EL (cell line): ENCODE measurements at regions not wholly inside any gene's neighbourhood (a gene's known extent, or its start where the extent isn't known, plus 50 kb on each side); places are given as distances from the start of the nearest gene placed in this dataset.

Experiments
- DNase-seq: peaks from one replicate; pipeline ENCODE4 v3.0.0-alpha.2; 2016

DNA sequence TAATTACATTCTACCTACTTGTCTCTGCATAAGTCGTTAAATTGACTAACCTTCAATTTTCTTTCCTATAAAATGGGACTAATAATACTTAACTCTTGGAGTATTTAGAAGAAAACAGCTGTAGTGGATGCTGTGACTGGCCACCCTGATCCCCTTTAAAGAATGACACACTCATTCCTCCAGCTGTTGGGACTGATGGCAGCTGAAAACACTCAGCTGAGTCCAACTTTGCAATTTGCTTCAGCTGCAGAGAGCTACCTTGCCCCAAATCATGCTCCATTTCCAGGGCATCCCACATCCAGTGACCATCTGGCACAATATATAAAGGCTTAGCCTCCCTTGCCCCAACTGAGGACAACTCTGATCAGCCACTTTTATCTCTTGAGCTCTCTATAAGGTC lies 89.1 kb downstream of the MID1IP1 start:
- DNase-seq, result no peak

DNA sequence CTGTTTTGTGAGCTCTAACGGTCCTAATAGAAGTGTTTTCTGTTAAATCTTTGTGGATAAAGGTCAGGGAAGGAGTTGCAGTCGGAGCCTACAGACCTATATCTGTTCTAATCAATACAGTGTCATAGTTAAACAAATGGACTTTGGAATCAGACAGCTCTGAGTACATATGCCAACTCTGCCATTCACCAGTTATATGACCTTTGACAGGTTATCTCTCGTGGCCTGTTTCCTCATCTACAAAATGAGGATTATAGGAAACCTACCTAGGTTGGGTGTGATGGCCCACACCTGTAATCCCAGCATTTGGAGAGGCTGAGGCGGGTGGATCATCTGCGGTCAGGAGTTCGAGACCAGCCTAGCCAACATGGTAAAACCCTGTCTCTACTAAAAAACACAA lies 89.7 kb downstream of the MID1IP1 start:
- no peak for DNase-seq

DNA sequence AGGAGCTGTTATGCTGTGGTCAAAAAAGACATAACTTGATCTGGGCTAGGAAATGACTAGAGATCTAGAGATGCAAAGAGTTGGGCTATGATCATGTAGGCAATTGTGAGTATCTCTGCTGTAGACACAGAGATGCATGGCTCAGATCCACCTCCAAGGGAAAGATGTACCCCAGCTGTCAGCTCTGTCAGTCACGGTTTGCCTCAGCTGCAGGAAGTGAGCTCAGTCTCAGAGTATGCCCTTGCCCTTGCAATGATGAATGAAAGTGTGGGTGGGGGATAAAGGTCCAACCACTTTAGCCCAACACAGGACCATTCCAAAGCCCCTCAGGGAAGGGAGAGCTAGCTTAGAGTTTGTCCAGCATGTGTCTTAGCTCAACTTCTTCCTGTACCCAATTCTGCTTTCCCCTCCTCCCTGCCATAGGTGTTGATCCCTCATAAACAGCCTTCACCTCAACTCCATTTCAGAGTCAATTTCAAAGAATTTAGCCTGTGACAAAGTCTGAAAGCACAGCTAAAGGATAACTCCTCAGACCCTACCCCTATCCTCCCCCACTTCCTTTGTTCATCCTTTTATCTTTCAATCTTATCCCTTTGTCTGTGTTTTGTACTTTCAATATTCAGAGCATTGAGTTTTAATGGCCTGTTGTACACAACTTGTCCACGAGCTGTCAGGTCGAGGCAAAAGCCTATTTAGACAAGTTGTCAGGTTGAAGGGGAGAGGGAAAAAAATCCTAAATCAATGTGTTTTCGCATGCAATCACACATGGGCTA lies 90.6 kb downstream of the MID1IP1 start:
- DNase-seq, result peak; percentile 64

DNA sequence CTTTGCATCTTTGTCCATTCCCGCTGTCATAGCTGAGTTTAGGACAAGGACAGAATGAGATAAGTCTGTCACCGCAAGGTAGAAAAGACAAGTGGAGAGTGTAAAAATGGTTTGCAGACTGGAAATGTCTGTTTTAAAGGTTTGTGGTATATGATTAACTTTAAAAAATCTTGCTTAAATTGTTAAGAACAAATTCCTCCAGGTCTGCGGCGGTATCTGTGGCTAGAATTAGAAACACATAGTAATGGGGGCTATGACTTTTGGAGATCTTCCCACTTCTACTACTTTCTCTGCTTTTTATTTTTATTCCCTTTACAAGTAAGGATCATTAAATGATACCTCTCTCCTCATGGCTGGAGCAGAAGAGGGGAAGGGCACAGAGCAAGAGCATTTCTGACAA lies 92.2 kb downstream of the MID1IP1 start:
- DNase-seq, result no peak

DNA sequence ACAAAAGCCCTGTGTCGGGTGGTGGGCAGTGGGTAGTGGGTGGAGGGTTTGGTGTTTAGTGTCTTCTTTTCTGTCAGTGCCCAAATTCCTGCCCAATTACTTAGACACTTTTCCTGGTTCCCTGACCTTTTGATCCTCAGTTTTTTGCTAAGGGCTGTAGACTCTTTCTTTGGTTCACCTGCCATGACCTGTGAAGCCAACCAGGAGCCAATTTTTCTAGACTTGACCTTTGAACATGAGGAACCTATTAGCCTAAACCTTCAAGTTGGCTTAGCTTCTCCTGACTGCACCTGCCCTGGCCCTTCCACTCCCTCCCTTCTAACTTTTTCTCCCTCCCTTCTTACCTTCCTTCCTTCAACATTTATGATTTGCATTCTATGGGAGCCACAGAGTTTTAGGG lies 94.5 kb downstream of the MID1IP1 start:
- no peak for DNase-seq

DNA sequence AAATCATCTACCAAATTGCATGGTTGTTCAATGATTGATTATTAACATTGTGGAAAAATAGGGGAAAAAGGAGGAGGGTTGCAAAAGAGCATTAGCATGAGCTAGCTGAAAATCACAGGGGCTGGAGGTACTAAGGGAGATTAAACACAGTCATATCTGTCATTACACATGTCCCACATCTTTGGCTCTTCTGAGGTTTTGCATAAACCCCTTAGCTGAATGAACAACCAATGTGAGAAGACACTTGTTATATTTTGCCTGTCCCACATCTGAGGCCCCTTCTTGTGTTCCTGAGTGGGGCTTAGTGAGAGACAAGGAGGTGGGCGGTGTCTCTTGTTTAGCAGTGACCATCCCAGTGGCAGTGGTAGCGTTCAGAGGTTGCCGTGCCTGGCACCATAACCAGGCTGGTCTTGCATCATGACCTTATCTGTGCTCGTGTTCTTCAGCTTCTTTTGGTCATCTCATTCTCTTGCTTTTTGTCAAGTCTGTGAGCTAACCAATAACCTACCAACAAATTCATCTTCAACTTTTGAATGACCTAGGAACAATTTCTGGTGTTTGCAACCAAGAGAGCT lies 95.6 kb downstream of the MID1IP1 start:
- no peak for DNase-seq

DNA sequence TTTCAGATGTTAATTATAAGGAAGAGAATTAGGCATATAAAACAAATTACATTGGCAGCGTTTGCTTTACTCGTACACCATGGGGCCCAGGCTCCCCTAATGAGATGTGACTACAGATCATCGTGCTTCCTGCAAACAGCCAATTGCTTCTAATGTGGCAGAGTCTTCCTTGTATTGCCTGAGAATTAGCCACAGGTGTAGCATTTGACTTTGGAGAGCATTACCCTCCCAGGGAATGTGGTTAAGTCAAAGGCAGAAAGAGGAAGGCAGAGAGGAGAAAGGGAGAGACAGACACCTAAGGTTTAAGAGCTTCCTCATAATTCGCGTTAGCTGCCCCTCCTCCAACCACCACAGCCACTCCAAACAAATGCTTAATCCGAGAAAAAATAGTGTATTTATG lies 97.0 kb downstream of the MID1IP1 start:
- DNase-seq, result no peak

DNA sequence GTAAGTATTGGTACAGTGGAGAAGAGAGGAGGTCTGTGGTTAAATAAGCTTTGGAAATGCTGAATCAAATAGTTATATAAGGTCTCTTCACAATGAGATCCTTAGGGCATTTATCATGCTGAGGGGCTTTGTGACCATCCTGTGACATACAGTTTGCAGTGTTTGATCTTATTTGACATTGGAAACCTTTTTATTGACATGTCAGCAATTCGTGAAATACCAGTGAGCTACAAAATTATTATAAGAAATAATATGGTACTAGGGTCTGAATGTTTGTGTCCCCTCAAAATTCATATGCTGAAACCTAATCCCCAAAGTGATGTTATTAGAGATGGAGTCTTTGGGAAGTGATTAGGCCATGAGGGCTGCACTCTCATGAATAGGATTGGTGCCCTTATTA lies 98.4 kb downstream of the MID1IP1 start:
- DNase-seq, result no peak

DNA sequence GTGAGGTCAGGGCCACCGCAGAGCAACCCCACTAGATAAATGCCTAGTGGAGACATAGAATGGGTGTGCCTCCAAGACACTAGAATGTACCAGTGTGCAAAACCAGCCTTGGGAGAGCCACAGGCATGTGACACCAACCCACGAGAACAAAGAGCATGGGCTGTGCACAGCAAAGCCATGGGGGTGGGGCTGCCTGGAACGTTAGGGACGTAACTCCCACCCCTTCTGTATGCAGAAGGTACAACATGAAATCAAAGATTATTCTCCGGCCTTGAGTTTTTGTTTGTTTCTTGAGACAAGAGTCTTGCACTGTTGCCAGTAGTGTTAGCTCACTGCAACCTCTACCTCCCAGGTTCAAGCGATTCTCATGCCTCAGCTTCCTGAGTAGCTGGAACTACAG lies 99.5 kb downstream of the MID1IP1 start:
- DNase-seq, result no peak

DNA sequence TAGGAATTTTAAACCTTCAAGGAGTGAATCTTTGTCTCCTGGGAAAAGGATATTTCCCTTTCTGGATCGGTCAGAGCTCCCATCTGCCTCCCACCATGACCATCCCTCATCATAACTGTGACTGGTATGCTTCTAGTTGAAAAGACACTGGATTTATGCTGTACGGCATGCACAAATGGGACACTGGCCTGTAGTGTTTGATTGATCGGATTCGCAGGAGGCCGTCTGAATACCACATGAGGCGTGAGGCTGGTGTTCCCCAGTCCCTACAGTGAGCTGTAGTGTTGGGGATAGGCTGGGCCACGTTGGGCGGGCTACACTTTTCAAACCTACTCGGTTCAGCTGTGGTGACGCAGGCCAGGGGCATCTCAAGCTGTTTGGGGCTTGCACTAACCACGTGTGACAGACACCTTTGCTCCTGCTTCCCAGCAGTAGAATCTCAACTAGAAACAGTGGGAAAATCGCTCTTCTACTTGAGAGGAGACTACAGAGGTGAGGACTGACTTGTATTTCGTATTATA lies 101.8 kb downstream of the MID1IP1 start:
- no peak for DNase-seq

DNA sequence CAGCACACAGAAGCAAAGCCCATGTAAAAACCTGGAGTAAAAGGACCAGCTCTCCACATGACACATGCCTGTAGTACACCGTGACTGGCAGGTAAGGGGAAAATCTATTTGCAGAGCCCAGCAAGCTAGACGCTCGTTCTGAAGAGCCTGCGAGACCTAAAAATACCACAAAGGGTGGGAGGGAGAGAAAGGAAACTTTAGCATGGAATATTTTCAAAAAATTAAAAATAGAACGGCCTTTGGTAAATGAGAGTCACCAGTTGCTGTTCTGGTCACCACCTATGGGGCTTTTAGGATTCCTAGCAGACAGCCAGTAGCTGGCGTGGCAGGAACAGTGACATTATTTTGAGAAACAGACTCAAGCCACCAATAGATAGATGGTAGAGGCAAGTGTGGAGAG lies 115.5 kb downstream of the MID1IP1 start:
- no peak for DNase-seq

DNA sequence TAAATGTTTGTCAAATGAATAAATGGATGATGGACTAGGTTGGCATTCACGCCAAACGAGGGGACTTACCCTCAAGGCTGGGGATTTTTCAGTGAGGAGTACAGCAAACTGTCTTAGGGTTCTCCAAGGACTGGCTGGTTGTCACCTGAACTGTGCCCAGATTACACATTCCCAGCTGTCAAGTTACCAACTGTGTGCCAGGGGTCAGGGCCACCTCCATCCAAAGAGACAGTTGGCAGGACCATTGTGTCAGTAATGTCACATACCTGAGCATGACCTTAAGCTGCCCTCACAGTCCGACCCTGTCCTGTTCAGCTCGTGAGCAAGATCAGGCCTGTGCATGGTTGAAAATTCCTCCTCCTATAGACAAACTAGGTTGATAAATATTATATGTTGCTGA lies 116.7 kb downstream of the MID1IP1 start:
- no peak for DNase-seq

DNA sequence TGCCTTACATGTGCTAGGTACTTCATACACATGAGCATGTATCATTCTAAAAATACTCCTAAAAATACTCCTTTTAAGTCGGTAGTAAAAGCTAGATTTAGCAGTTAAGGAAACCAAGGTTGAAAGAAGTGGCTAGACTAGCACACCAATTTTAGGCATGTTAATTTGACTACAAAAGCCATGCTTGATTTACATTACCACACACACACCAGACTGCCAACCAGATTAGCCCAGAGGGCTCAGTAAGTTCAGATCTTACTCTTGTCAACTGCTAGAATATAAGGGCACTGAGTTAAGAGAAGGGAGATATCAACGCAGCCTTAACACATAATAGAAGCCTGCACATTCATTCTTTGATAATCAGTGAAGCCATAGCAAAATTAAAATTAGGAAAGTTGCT lies 117.9 kb downstream of the MID1IP1 start:
- DNase-seq, result no peak

DNA sequence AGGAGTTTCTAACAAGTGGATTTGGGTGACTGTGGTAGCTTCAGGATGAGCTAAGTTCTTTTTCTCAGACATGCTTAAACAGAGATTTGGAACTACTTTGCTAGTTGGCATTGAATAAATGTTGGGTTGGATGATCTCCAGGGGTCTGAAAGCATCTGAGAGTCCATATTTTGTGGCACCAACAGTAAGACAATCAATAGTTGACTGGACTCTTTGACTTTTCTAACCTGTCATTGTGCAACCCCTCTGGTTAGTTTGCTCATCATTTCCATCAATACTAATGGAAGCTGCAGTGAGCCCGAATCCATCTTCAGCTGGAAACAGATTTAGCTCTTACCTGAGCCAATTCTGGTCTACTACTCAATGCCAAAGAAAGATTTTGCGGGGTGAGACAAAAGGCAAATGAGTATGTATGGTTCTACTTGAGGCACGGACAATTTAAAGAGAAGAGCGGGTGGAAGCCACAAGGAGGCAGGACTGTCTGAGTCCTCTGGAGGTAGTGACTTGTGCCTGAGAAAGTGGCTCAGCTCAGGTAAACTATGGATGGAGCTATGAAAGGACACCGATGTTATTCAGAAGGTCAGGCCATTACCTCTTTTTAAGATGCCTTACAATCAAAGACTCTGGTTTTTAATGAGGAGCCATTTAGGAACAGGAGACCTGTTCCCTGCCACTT lies 118.7 kb downstream of the MID1IP1 start:
- DNase-seq, result no peak

DNA sequence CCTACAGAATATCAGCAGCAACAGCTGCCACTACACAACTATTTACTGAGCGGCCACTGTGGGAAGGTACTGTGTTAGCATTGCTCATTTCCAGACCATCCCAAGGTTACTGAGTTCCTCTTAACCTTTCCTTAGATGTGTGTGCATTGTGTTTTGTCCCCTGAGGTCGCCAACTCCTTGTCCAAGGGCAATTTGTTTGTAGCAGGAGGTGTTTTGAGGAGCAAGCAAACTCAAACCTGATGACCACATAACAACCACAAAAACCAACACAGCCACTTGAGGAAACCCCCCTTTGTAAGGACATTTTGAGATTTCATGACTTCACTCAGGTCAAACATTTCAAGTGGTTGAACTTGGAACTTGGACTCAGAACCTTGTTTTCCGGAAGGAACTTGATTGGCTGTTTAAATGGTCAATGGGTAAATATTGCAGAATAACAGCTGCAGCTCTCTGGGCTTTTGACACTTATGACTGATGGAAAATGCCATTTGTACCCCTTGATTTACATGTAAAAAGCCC lies 122.3 kb downstream of the MID1IP1 start:
- no peak for DNase-seq

DNA sequence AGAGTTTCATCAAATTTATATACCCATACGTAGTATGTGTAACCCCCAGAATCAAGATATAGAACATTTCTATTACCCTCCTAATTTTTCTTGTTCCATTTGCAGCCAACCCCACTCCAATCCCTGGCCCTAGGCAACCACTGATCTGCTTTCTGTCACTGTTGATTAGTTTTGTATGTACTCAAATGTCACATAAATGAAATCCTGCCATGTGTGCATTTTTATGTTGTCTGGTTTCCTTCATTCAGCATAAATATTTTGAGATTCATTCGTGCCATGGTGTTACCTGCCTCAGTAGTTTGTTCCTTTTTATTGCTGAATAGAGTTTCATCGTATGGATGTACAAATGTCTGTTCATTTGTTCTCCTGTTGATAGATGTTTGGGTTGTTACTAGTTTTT lies 126.3 kb downstream of the MID1IP1 start:
- no peak for DNase-seq

DNA sequence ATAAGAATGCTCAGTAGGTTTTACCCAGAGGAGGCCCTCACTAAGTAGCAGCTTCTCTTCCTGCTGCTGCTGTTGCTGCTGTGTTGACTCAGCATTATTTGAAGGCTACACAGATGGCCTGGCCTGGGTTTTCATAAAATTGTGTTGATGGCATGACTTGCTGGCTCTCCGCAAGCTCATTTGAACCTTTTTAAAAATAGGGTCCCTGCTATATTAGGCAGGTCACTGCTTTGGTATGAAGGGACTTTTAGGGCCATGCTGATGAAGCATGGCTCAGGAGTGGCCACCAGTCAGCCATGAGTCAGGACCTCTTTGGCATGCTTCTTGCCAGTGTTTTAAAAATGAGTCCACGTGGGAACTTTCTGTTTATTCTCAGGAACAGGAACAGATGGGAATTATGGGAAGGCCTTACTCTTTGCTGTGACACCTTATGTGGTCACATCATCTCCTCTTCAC lies 128.7 kb downstream of the MID1IP1 start:
- peak; percentile 51 for DNase-seq

DNA sequence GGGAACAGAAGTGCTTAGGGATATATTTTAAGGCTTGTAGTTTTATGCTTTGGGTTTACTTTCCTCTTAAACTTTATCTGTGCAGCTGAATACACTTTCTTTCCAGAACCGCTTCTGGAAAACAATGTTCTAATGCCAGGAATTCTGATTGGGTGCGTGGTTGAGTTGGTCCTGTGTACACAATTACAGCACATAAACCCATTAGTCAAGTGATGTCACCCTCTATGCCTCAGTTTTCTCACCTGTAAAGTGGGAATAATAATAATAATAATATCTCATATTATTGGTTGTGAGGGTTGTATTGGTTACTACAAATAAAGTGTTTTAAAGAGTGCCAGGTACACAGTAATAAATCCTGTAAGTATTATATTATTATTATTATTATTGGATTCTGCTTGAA lies 129.2 kb downstream of the MID1IP1 start:
- DNase-seq, result no peak

DNA sequence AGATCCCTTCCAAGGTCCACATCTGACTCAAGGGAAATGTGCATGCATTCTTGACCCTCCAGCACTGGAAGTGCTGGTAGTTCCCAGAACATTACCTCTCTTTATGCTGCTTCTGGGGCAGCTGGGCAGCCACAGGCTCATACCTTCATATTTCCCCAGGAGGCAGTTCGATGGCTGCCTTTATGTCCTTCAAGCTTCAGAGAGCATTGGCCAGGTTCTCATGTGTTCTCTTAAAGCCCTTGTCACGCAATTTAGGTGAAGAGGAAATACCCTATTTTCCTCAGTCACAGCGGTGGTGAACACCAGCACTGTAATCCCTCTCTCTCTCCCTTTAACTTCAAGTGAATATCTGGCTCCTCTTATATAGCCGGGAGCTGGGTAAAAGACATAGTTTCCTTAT lies 134.3 kb downstream of the MID1IP1 start:
- no peak for DNase-seq

DNA sequence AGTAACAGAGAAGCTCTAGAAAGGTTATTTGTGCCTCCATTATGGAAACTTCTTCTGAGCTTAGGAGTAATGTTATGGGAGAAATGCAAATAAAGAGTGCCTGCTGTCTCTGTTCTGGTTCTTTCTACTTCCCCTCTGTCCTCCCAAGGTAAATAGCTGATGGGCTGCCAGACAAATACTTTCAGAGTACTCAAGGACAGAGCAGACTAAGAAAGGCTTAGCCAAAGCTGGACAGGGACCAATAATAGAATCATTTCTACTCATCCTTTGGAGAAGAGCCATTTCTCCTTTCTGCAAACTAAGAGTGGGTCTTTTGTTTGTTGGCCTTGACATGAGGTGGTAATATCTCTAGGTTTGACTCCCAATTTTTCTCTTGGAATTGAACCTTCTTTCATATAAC lies 136.1 kb downstream of the MID1IP1 start:
- no peak for DNase-seq

DNA sequence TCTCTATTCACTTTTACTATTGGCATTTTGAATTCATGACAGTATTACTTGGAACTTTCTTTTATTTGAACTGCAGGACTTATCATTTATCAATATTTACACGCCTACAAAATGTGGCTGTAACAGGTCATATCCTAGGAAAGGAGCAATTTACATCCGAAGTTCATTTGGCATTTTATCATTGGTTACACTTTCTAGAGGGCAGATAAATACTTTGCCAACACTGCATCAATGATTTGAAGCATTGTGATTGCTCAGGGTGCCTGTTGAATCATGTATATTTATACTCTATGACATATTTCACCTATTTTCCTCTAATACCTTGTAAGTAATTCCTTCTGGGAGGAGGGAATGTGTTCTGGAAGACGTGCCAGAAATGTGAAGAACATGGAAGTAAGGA lies 136.7 kb downstream of the MID1IP1 start:
- no peak for DNase-seq

DNA sequence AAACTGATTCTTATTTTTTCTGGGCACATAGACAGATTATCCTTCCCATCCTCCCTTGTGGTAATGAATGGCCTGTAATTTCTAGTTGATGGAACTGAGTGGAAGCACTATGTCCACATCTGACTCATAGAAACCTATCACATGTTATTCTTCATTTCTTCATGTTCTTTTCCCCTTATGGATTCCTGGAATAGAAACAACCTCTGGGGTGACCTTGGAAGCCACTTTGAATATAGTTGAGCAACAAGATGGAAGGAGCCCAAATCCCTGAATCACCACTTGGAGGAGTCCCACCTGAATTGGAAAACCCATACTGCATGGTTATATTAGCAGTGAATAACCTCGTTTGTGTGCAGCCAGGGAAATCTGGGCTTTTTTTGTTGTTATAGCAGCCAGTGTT lies 137.8 kb downstream of the MID1IP1 start:
- no peak for DNase-seq

DNA sequence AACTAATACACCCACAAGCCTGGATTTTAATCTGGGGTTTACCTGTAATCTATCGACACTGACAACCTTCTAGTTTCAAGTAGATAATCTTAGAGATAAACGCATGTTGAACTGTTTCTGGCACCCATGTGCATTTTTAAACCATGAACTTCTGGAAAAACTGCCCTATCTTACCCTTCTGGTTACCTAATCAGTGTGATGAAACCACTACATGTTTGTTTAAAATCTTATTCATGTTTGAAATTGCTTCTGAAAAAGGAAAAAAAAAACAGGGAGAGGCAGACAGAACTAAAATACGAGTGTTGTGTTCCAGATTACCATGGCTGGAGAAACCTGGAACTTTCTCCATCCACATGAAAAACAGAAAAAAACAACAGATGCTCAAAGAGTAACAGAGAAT lies 139.3 kb downstream of the MID1IP1 start:
- DNase-seq, result no peak

DNA sequence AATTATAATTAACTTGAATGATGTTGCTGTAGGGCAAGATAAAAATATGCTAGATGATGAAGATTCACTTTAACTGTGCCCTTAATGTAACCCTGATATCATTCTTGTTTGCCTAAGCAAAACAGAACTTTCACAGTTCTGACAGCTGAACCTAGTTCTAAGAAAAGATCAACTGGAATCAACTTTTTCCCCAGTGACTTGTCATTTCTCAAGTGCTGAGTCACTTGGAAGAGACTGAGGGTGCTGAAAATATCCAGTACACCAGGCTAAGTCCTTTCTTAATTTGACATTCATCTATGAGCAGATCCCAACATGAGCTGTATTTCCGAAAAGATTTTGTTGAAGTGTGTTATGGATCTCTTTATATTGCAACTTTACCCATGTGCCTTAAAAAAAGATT lies 140.4 kb downstream of the MID1IP1 start:
- DNase-seq, result no peak
